ENCODE measurements at regions not wholly inside any gene's neighbourhood (a gene's known extent, or its start where the extent isn't known, plus 50 kb on each side); places are given as distances from the start of the nearest gene placed in this dataset.
A peak's percentile ranks its signal among the peaks of the same experiment; 100 is the strongest.

GRCh38 chr13:58926858-58927257 is 1236.9 kb downstream of the DIAPH3 start:
- no peaks in the 10 kb centered on the region for H3K9me3 Mint-ChIP-seq
- Histone ChIP-seq H3K36me3 (ENCODE audit: insufficient read depth) (no peaks in the 10 kb centered on the region), H3K9me2 (ENCODE audit: insufficient read depth) (peaks cover 34% of the 10 kb centered on the region), H2AFZ (no peak overlapping the region), H4K20me1 (replicated peaks; ENCODE audit: insufficient read depth) (no peaks in the 10 kb centered on the region), H3K4me3 (no peak overlapping the region), H3K79me2 (replicated peaks; ENCODE audit: insufficient read depth) (no peaks in the 10 kb centered on the region), H3K4me1 (ENCODE audit: insufficient read depth) (no peaks in the 10 kb centered on the region), H3F3A (replicated peaks; ENCODE audit: low read depth) (no peaks in the 10 kb centered on the region), H3K27me3 (ENCODE audit: insufficient read depth) (no peaks in the 10 kb centered on the region), H3K4me2 (no peak overlapping the region), H3K27ac (ENCODE audit: low read depth) (no peak overlapping the region)
- no peak for ATAC-seq
- H3K36me3 Mint-ChIP-seq (ENCODE audit: low read depth): no peaks in the 10 kb centered on the region
- H3K4me3 Mint-ChIP-seq: no peak overlapping the region
- DNase-seq (ENCODE audit: low spot score): no peak
- no peak for TF ChIP-seq EZH2 (IDR thresholded peaks at IDR 0.05; ENCODE audit: low read depth, unreplicated experiment)
- no peak for TF ChIP-seq NANOG (IDR thresholded peaks at IDR 0.05; ENCODE audit: borderline replicate concordance)
- no peak for TF ChIP-seq ZNF331 (CRISPR knock-in tag; IDR thresholded peaks at IDR 0.05; ENCODE audit: low read depth)
- TF ChIP-seq ZNF114 (CRISPR knock-in tag; IDR thresholded peaks at IDR 0.05): no peak
- TF ChIP-seq POLR2AphosphoS5 (IDR thresholded peaks at IDR 0.05; ENCODE audit: low read depth): no peak
- no peak for TF ChIP-seq STAT1 (IDR thresholded peaks at IDR 0.05; ENCODE audit: unreplicated experiment)
- TF ChIP-seq JUNB (IDR thresholded peaks at IDR 0.05; ENCODE audit: unreplicated experiment): no peak
- no peaks in the 10 kb centered on the region for H3K27me3 Mint-ChIP-seq (ENCODE audit: insufficient read depth, low read depth, poor library complexity)
- no peak overlapping the region for H3K27ac Mint-ChIP-seq
- peaks cover 10% of the 10 kb centered on the region; the same call in 2 of the 3 replicates for H3K4me1 Mint-ChIP-seq

GRCh38 chr13:58933475-58933874 is 1230.3 kb downstream of the DIAPH3 start:
- Mint-ChIP-seq H3K4me3 (no peak overlapping the region), H3K36me3 (ENCODE audit: low read depth) (peaks cover 11% of the 10 kb centered on the region; the same call in 2 of the 3 replicates), H3K4me1 (peaks cover 32% of the 10 kb centered on the region), H3K9me3 (peaks cover 9% of the 10 kb centered on the region; the same call in 2 of the 3 replicates), H3K27me3 (ENCODE audit: insufficient read depth, low read depth, poor library complexity) (no peaks in the 10 kb centered on the region), H3K27ac (peak overlapping the region; percentile 84; the same call in 1 of the 2 replicates)
- Histone ChIP-seq H2AFZ (no peak overlapping the region), H3K4me2 (peak overlapping the region; percentile 53), H3K36me3 (ENCODE audit: insufficient read depth) (no peaks in the 10 kb centered on the region; the same call in 1 of the 2 replicates), H3K27ac (ENCODE audit: low read depth) (no peak overlapping the region), H3K4me1 (ENCODE audit: insufficient read depth) (peaks cover 15% of the 10 kb centered on the region), H4K20me1 (replicated peaks; ENCODE audit: insufficient read depth) (no peaks in the 10 kb centered on the region), H3K79me2 (replicated peaks; ENCODE audit: insufficient read depth) (no peaks in the 10 kb centered on the region), H3K4me3 (no peak overlapping the region), H3F3A (replicated peaks; ENCODE audit: low read depth) (no peaks in the 10 kb centered on the region), H3K27me3 (ENCODE audit: insufficient read depth) (no peaks in the 10 kb centered on the region), H3K9me2 (ENCODE audit: insufficient read depth) (peaks cover 3% of the 10 kb centered on the region)
- TF ChIP-seq JUNB (IDR thresholded peaks at IDR 0.05; ENCODE audit: unreplicated experiment) (no peak), NANOG (IDR thresholded peaks at IDR 0.05; ENCODE audit: borderline replicate concordance) (peak; percentile 90)
- ATAC-seq (peak; percentile 51), DNase-seq (ENCODE audit: low spot score) (peak; percentile 39)

- no peak overlapping the region for H3K4me2 ChIP-seq
- no peak for TF ChIP-seq ZNF331 (CRISPR knock-in tag; IDR thresholded peaks at IDR 0.05; ENCODE audit: low read depth)
- no peak for TF ChIP-seq ETS1 (IDR thresholded peaks at IDR 0.05)
- TF ChIP-seq CTCF (conservative IDR thresholded peaks at IDR 0.05; ENCODE audit: low read depth in 2 of 2): no peak
- no peak for TF ChIP-seq EZH2 (IDR thresholded peaks at IDR 0.05; ENCODE audit: low read depth, unreplicated experiment)
- TF ChIP-seq STAT1 (IDR thresholded peaks at IDR 0.05; ENCODE audit: unreplicated experiment): no peak
These were observed 1228.0 kb downstream of the DIAPH3 start for GRCh38 chr13:58935689-58936088.

More at GRCh38 chr13:58935689-58936088, 1228.0 kb downstream of the DIAPH3 start:
- no peaks in the 10 kb centered on the region; the same call in 1 of the 2 replicates for H3K9me2 ChIP-seq (ENCODE audit: insufficient read depth)
- no peak overlapping the region for H2AFZ ChIP-seq
- H3K27me3 Mint-ChIP-seq (ENCODE audit: insufficient read depth, low read depth, poor library complexity): no peaks in the 10 kb centered on the region
- peaks cover 26% of the 10 kb centered on the region for H3K4me1 Mint-ChIP-seq
- H3K27ac Mint-ChIP-seq: no peak overlapping the region
- peaks cover 11% of the 10 kb centered on the region; the same call in 2 of the 3 replicates for H3K36me3 Mint-ChIP-seq (ENCODE audit: low read depth)
- H3K4me1 ChIP-seq (ENCODE audit: insufficient read depth): peaks cover 15% of the 10 kb centered on the region
- ATAC-seq (no peak), DNase-seq (ENCODE audit: low spot score) (no peak)
- no peaks in the 10 kb centered on the region; the same call in 1 of the 2 replicates for H3K36me3 ChIP-seq (ENCODE audit: insufficient read depth)
- H3K27ac ChIP-seq (ENCODE audit: low read depth): no peak overlapping the region
- peaks cover 9% of the 10 kb centered on the region; the same call in 2 of the 3 replicates for H3K9me3 Mint-ChIP-seq
- no peaks in the 10 kb centered on the region for H3F3A ChIP-seq (replicated peaks; ENCODE audit: low read depth)
- H3K27me3 ChIP-seq (ENCODE audit: insufficient read depth): no peaks in the 10 kb centered on the region
- H3K4me3 ChIP-seq: no peak overlapping the region
- H3K4me3 Mint-ChIP-seq: no peak overlapping the region
- H4K20me1 ChIP-seq (replicated peaks; ENCODE audit: insufficient read depth): no peaks in the 10 kb centered on the region
- H3K79me2 ChIP-seq (replicated peaks; ENCODE audit: insufficient read depth): no peaks in the 10 kb centered on the region

Data from GM23338 (cell line).